ENCODE measurements at regions not wholly inside any gene's neighbourhood (a gene's known extent, or its start where the extent isn't known, plus 50 kb on each side); places are given as distances from the start of the nearest gene placed in this dataset.

DNA sequence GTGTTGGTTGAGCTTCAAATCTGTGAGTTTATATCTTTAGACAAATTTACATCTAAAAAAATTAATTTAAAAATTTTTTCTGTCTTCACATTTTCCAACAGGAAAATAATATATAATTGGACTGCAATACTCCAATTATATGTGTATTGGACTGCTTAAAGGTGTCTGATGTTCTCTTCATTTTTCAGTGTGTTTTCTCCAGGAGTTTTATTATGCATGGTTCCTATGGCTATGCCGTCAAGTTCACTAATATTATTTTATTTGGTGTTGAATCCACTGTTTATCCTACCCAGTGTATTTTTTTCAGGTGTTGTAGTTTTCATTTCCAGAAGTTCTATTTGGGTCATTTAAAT, 62.1 kb upstream of the CTLA4 start:
- Histone ChIP-seq H3K9ac (ENCODE audit: low read length) (no peak overlapping the region), H3K9me3 (ENCODE audit: insufficient read depth, low read length) (no peaks in the 10 kb centered on the region)

GRCh38 chr2:203806761-203807160, 60.8 kb upstream of the CTLA4 start:
- TF ChIP-seq EZH2phosphoT487 (conservative IDR thresholded peaks at IDR 0.05; ENCODE audit: low read length) (no peak), CTCF (IDR thresholded peaks at IDR 0.05; ENCODE audit: insufficient read depth, low read length, poor library complexity, severe bottlenecking) (no peak)
- Histone ChIP-seq H3K36me3 (ENCODE audit: low read length) (no peaks in the 10 kb centered on the region), H3K27ac (ENCODE audit: low read depth, low read length) (no peak overlapping the region), H3K27me3 (ENCODE audit: low read length) (no peaks in the 10 kb centered on the region), H3K4me2 (ENCODE audit: low read depth, low read length, poor library complexity, severe bottlenecking) (no peak overlapping the region), H3K79me2 (ENCODE audit: insufficient read depth, low read length) (no peaks in the 10 kb centered on the region), H2AFZ (ENCODE audit: low read depth, low read length, severe bottlenecking) (no peak overlapping the region), H3K9me2 (replicated peaks; ENCODE audit: insufficient read depth, low read length) (no peaks in the 10 kb centered on the region), H3K9me3 (ENCODE audit: insufficient read depth, low read length) (no peaks in the 10 kb centered on the region), H4K20me1 (ENCODE audit: low read depth, low read length) (no peaks in the 10 kb centered on the region), H3K4me3 (ENCODE audit: insufficient read depth, low read length, poor library complexity, severe bottlenecking) (no peak overlapping the region), H3K9ac (ENCODE audit: low read length) (no peak overlapping the region), H3F3A (ENCODE audit: insufficient read depth) (no peaks in the 10 kb centered on the region)

More for the DNA sequence above, 62.1 kb upstream of the CTLA4 start:
- Histone ChIP-seq H2AFZ (ENCODE audit: low read depth, low read length, severe bottlenecking) (no peak overlapping the region), H3F3A (ENCODE audit: insufficient read depth) (no peaks in the 10 kb centered on the region), H3K9me2 (replicated peaks; ENCODE audit: insufficient read depth, low read length) (no peaks in the 10 kb centered on the region), H3K27ac (ENCODE audit: low read depth, low read length) (no peak overlapping the region), H3K27me3 (ENCODE audit: low read length) (no peaks in the 10 kb centered on the region), H4K20me1 (ENCODE audit: low read depth, low read length) (no peaks in the 10 kb centered on the region), H3K36me3 (ENCODE audit: low read length) (no peaks in the 10 kb centered on the region), H3K4me2 (ENCODE audit: low read depth, low read length, poor library complexity, severe bottlenecking) (no peak overlapping the region), H3K79me2 (ENCODE audit: insufficient read depth, low read length) (no peaks in the 10 kb centered on the region), H3K4me3 (ENCODE audit: insufficient read depth, low read length, poor library complexity, severe bottlenecking) (no peak overlapping the region)
- TF ChIP-seq CTCF (IDR thresholded peaks at IDR 0.05; ENCODE audit: insufficient read depth, low read length, poor library complexity, severe bottlenecking) (no peak), EZH2phosphoT487 (conservative IDR thresholded peaks at IDR 0.05; ENCODE audit: low read length) (no peak)

DNA sequence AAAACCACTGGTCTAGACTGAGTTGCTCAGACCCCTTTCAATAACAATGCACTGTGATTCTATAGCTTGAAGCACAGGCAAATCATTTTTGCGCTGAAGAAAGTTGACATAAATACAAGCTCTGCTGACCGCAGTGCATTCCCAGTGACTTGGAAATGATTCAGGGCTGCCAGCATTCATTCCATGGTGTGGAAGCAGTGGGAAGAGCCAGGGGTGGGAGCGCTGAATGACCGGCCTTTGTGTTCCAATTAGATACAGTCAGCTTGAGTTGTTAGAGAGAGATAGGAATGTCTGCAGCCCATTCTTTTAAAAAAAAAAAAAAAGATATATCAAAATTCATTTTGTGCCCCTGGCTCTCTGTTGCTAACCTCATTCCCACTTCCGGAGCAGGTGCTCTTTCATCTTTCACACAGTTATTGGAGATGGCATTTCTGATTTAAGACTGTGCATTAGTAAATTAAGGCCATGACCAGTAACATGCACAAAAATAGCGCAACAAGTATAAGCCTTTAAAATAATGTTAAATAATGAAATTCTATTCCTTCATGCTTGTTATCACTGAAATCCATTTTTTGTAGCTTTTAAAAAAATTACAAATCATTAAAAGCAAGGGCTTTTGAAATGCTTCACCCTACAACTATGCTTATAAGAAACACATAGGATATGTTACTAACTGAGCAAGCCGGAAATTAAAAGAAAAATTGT, 59.4 kb upstream of the CTLA4 start:
- no peak for TF ChIP-seq CTCF (IDR thresholded peaks at IDR 0.05; ENCODE audit: insufficient read depth, low read length, poor library complexity, severe bottlenecking)
- TF ChIP-seq EZH2phosphoT487 (conservative IDR thresholded peaks at IDR 0.05; ENCODE audit: low read length) = no peak
- Histone ChIP-seq H3K4me3 (ENCODE audit: insufficient read depth, low read length, poor library complexity, severe bottlenecking) (no peak overlapping the region), H3K9ac (ENCODE audit: low read length) (no peak overlapping the region), H3K4me2 (ENCODE audit: low read depth, low read length, poor library complexity, severe bottlenecking) (no peak overlapping the region), H3F3A (ENCODE audit: insufficient read depth) (no peaks in the 10 kb centered on the region), H3K27me3 (ENCODE audit: low read length) (no peaks in the 10 kb centered on the region), H3K27ac (ENCODE audit: low read depth, low read length) (no peak overlapping the region), H3K9me3 (ENCODE audit: insufficient read depth, low read length) (no peaks in the 10 kb centered on the region), H3K9me2 (replicated peaks; ENCODE audit: insufficient read depth, low read length) (no peaks in the 10 kb centered on the region), H4K20me1 (ENCODE audit: low read depth, low read length) (no peaks in the 10 kb centered on the region), H3K79me2 (ENCODE audit: insufficient read depth, low read length) (no peaks in the 10 kb centered on the region), H3K36me3 (ENCODE audit: low read length) (no peaks in the 10 kb centered on the region), H2AFZ (ENCODE audit: low read depth, low read length, severe bottlenecking) (no peak overlapping the region)

Measured in SU-DHL-6 (cell line).